ENCODE measurements at regions not wholly inside any gene's neighbourhood (a gene's known extent, or its start where the extent isn't known, plus 50 kb on each side); places are given as distances from the start of the nearest gene placed in this dataset.

- no peaks in the 10 kb centered on the region for H3K27me3 Mint-ChIP-seq (ENCODE audit: insufficient read depth)
Measured at GRCh38 chr3:67854663-67855062, 200.3 kb upstream of the SUCLG2 start.

GRCh38 chr3:67853520-67853919 is 199.1 kb upstream of the SUCLG2 start:
- Mint-ChIP-seq H3K27ac (no peak overlapping the region), H3K36me3 (ENCODE audit: low read depth) (no peaks in the 10 kb centered on the region), H3K4me1 (ENCODE audit: low read depth) (no peaks in the 10 kb centered on the region), H3K4me3 (no peak overlapping the region), H3K9me3 (no peaks in the 10 kb centered on the region), H3K27me3 (ENCODE audit: insufficient read depth) (no peaks in the 10 kb centered on the region)
- no peak for DNase-seq (ENCODE audit: low spot score)
- intact Hi-C loops (cut with micrococcal nuclease) = no loop called here

More at GRCh38 chr3:67854663-67855062, 200.3 kb upstream of the SUCLG2 start:
- no peaks in the 10 kb centered on the region for H3K36me3 Mint-ChIP-seq (ENCODE audit: low read depth)
- H3K9me3 Mint-ChIP-seq = peaks cover 2% of the 10 kb centered on the region
- no peak for DNase-seq (ENCODE audit: low spot score)
- intact Hi-C loops (cut with micrococcal nuclease) = no loop called here
- no peak overlapping the region for H3K4me3 Mint-ChIP-seq
- no peak overlapping the region for H3K27ac Mint-ChIP-seq
- H3K4me1 Mint-ChIP-seq (ENCODE audit: low read depth) = no peaks in the 10 kb centered on the region

- no peak overlapping the region for H3K4me3 Mint-ChIP-seq
- H3K27me3 Mint-ChIP-seq (ENCODE audit: insufficient read depth) = no peaks in the 10 kb centered on the region
- no peaks in the 10 kb centered on the region for H3K4me1 Mint-ChIP-seq (ENCODE audit: low read depth)
Measured at GRCh38 chr3:67848299-67848698, 193.9 kb upstream of the SUCLG2 start.

GRCh38 chr3:67846166-67846565 is 191.8 kb upstream of the SUCLG2 start:
- Mint-ChIP-seq H3K27ac (no peak overlapping the region), H3K4me1 (ENCODE audit: low read depth) (no peaks in the 10 kb centered on the region), H3K4me3 (no peak overlapping the region), H3K9me3 (no peaks in the 10 kb centered on the region), H3K36me3 (ENCODE audit: low read depth) (no peaks in the 10 kb centered on the region), H3K27me3 (ENCODE audit: insufficient read depth) (no peaks in the 10 kb centered on the region)
- intact Hi-C loops (cut with micrococcal nuclease) = no loop called here
- DNase-seq (ENCODE audit: low spot score) = no peak

More at GRCh38 chr3:67848299-67848698, 193.9 kb upstream of the SUCLG2 start:
- no peaks in the 10 kb centered on the region for H3K36me3 Mint-ChIP-seq (ENCODE audit: low read depth)
- H3K27ac Mint-ChIP-seq = no peak overlapping the region
- DNase-seq (ENCODE audit: low spot score) = no peak
- no peaks in the 10 kb centered on the region for H3K9me3 Mint-ChIP-seq
- intact Hi-C loops (cut with micrococcal nuclease) = no loop called here

GRCh38 chr3:67832817-67833216 is 178.4 kb upstream of the SUCLG2 start:
- Mint-ChIP-seq H3K4me1 (ENCODE audit: low read depth) (no peaks in the 10 kb centered on the region), H3K36me3 (ENCODE audit: low read depth) (no peaks in the 10 kb centered on the region), H3K27ac (no peak overlapping the region), H3K9me3 (peaks cover 25% of the 10 kb centered on the region), H3K4me3 (no peak overlapping the region), H3K27me3 (ENCODE audit: insufficient read depth) (no peaks in the 10 kb centered on the region)
- intact Hi-C loops (cut with micrococcal nuclease) = no loop called here
- DNase-seq (ENCODE audit: low spot score) = no peak

GRCh38 chr3:67831262-67831661 is 176.8 kb upstream of the SUCLG2 start:
- Mint-ChIP-seq H3K36me3 (ENCODE audit: low read depth) (no peaks in the 10 kb centered on the region), H3K4me1 (ENCODE audit: low read depth) (no peaks in the 10 kb centered on the region), H3K9me3 (peaks cover 23% of the 10 kb centered on the region), H3K4me3 (no peak overlapping the region), H3K27me3 (ENCODE audit: insufficient read depth) (no peaks in the 10 kb centered on the region), H3K27ac (no peak overlapping the region)
- intact Hi-C loops (cut with micrococcal nuclease) = no loop called here
- DNase-seq (ENCODE audit: low spot score) = no peak

- Mint-ChIP-seq H3K27ac (no peak overlapping the region), H3K4me3 (no peak overlapping the region), H3K27me3 (ENCODE audit: insufficient read depth) (no peaks in the 10 kb centered on the region), H3K36me3 (ENCODE audit: low read depth) (no peaks in the 10 kb centered on the region), H3K4me1 (ENCODE audit: low read depth) (no peaks in the 10 kb centered on the region), H3K9me3 (peaks cover 12% of the 10 kb centered on the region)
- intact Hi-C loops (cut with micrococcal nuclease) = no loop called here
- no peak for DNase-seq (ENCODE audit: low spot score)
Measured at GRCh38 chr3:67828486-67829010, 174.1 kb upstream of the SUCLG2 start.

GRCh38 chr3:67821135-67821534 is 166.7 kb upstream of the SUCLG2 start:
- intact Hi-C loops (cut with micrococcal nuclease) = no loop called here
- no peaks in the 10 kb centered on the region for H3K4me1 Mint-ChIP-seq (ENCODE audit: low read depth)
- no peak overlapping the region for H3K27ac Mint-ChIP-seq
- H3K9me3 Mint-ChIP-seq = no peaks in the 10 kb centered on the region
- H3K4me3 Mint-ChIP-seq = no peak overlapping the region
- H3K36me3 Mint-ChIP-seq (ENCODE audit: low read depth) = no peaks in the 10 kb centered on the region
- no peak for DNase-seq (ENCODE audit: low spot score)
- H3K27me3 Mint-ChIP-seq (ENCODE audit: insufficient read depth) = no peaks in the 10 kb centered on the region

- no peaks in the 10 kb centered on the region for H3K36me3 Mint-ChIP-seq (ENCODE audit: low read depth)
- intact Hi-C loops (cut with micrococcal nuclease) = no loop called here
- H3K27me3 Mint-ChIP-seq (ENCODE audit: insufficient read depth) = no peaks in the 10 kb centered on the region
- no peak for DNase-seq (ENCODE audit: low spot score)
- no peak overlapping the region for H3K27ac Mint-ChIP-seq
- no peak overlapping the region for H3K4me3 Mint-ChIP-seq
- H3K4me1 Mint-ChIP-seq (ENCODE audit: low read depth) = no peaks in the 10 kb centered on the region
- no peaks in the 10 kb centered on the region for H3K9me3 Mint-ChIP-seq
Measured at GRCh38 chr3:67819447-67819846, 165.0 kb upstream of the SUCLG2 start.

GRCh38 chr3:67809370-67809935 is 155.0 kb upstream of the SUCLG2 start:
- intact Hi-C loops (cut with micrococcal nuclease) = no loop called here
- Mint-ChIP-seq H3K27me3 (ENCODE audit: insufficient read depth) (no peaks in the 10 kb centered on the region), H3K36me3 (ENCODE audit: low read depth) (no peaks in the 10 kb centered on the region), H3K9me3 (no peaks in the 10 kb centered on the region), H3K4me3 (no peak overlapping the region), H3K4me1 (ENCODE audit: low read depth) (no peaks in the 10 kb centered on the region), H3K27ac (no peak overlapping the region)
- DNase-seq (ENCODE audit: low spot score) = no peak

- H3K4me3 Mint-ChIP-seq = no peak overlapping the region
- DNase-seq (ENCODE audit: low spot score) = no peak
- H3K27me3 Mint-ChIP-seq (ENCODE audit: insufficient read depth) = no peaks in the 10 kb centered on the region
- H3K4me1 Mint-ChIP-seq (ENCODE audit: low read depth) = no peaks in the 10 kb centered on the region
- peaks cover 3% of the 10 kb centered on the region for H3K9me3 Mint-ChIP-seq
- H3K27ac Mint-ChIP-seq = no peak overlapping the region
- no peaks in the 10 kb centered on the region for H3K36me3 Mint-ChIP-seq (ENCODE audit: low read depth)
- intact Hi-C loops (cut with micrococcal nuclease) = no loop called here
Measured at GRCh38 chr3:67808906-67809305, 154.5 kb upstream of the SUCLG2 start.

GRCh38 chr3:67804578-67804977 is 150.2 kb upstream of the SUCLG2 start:
- no peak for DNase-seq (ENCODE audit: low spot score)
- Mint-ChIP-seq H3K27me3 (ENCODE audit: insufficient read depth) (no peaks in the 10 kb centered on the region), H3K27ac (no peak overlapping the region), H3K4me1 (ENCODE audit: low read depth) (no peaks in the 10 kb centered on the region), H3K9me3 (peaks cover 10% of the 10 kb centered on the region), H3K4me3 (no peak overlapping the region), H3K36me3 (ENCODE audit: low read depth) (no peaks in the 10 kb centered on the region)
- intact Hi-C loops (cut with micrococcal nuclease) = no loop called here

- Mint-ChIP-seq H3K4me1 (ENCODE audit: low read depth) (no peaks in the 10 kb centered on the region), H3K27me3 (ENCODE audit: insufficient read depth) (no peaks in the 10 kb centered on the region), H3K36me3 (ENCODE audit: low read depth) (no peaks in the 10 kb centered on the region), H3K4me3 (no peak overlapping the region), H3K9me3 (peaks cover 10% of the 10 kb centered on the region), H3K27ac (no peak overlapping the region)
- intact Hi-C loops (cut with micrococcal nuclease) = no loop called here
- no peak for DNase-seq (ENCODE audit: low spot score)
Measured at GRCh38 chr3:67804089-67804488, 149.7 kb upstream of the SUCLG2 start.

GRCh38 chr3:67798412-67798811 is 144.0 kb upstream of the SUCLG2 start:
- intact Hi-C loops (cut with micrococcal nuclease) = no loop called here

More at GRCh38 chr3:67798412-67798811, 144.0 kb upstream of the SUCLG2 start:
- Mint-ChIP-seq H3K36me3 (ENCODE audit: low read depth) (no peaks in the 10 kb centered on the region), H3K4me1 (ENCODE audit: low read depth) (no peaks in the 10 kb centered on the region), H3K27ac (no peak overlapping the region), H3K27me3 (ENCODE audit: insufficient read depth) (no peaks in the 10 kb centered on the region), H3K9me3 (peaks cover 2% of the 10 kb centered on the region), H3K4me3 (no peak overlapping the region)
- no peak for DNase-seq (ENCODE audit: low spot score)
